GM23248 (cell line): ENCODE measurements at regions not wholly inside any gene's neighbourhood (a gene's known extent, or its start where the extent isn't known, plus 50 kb on each side); places are given as distances from the start of the nearest gene placed in this dataset.

Experiments
- EZH2 ChIP-seq: fragments of 200-600 bp; sonication (generic); IDR thresholded peaks from 2 replicates; pipeline ENCODE4 v1.6.1; 2018; ENCODE audit warnings: antibody characterized with exemption, mild to moderate bottlenecking; ENCODE audit not compliant: insufficient read depth, poor library complexity, severe bottlenecking
- EZH2phosphoT487 ChIP-seq: fragments of 200-600 bp; sonication (generic); IDR thresholded peaks from 2 replicates; pipeline ENCODE4 v1.6.1; 2018; ENCODE audit warnings: antibody characterized with exemption, moderate library complexity, mild to moderate bottlenecking, low read depth; ENCODE audit not compliant: insufficient read depth

- TF ChIP-seq EZH2 (no peak), EZH2phosphoT487 (no peak)
Measured at GRCh38 chr4:160399826-160400225, 1296.9 kb downstream of the RAPGEF2 start.
